ENCODE measurements at regions not wholly inside any gene's neighbourhood (a gene's known extent, or its start where the extent isn't known, plus 50 kb on each side); places are given as distances from the start of the nearest gene placed in this dataset.

DNA sequence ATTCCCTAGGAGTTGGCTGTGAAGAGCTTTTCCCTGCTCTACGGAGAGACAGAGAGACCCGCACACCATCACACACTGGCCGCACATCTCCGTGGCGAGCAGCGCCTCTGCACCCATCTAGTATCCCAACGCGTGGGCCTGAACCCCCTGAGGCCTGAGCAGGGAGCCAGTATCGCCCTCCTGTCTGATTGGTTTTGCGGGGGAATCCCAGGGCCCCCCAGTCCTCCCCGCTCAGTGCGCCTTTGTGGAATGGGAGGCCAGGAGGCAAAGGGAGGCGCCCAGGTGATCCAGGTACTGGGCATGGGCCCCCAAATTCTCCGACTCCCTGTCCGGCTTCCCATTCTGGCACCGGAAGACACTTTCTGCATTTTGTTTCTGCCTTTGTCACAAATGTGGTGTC, 344.3 kb downstream of the GLRX3 start:
- no peaks in the 10 kb centered on the region for H3K36me3 ChIP-seq (ENCODE audit: insufficient read depth)

DNA sequence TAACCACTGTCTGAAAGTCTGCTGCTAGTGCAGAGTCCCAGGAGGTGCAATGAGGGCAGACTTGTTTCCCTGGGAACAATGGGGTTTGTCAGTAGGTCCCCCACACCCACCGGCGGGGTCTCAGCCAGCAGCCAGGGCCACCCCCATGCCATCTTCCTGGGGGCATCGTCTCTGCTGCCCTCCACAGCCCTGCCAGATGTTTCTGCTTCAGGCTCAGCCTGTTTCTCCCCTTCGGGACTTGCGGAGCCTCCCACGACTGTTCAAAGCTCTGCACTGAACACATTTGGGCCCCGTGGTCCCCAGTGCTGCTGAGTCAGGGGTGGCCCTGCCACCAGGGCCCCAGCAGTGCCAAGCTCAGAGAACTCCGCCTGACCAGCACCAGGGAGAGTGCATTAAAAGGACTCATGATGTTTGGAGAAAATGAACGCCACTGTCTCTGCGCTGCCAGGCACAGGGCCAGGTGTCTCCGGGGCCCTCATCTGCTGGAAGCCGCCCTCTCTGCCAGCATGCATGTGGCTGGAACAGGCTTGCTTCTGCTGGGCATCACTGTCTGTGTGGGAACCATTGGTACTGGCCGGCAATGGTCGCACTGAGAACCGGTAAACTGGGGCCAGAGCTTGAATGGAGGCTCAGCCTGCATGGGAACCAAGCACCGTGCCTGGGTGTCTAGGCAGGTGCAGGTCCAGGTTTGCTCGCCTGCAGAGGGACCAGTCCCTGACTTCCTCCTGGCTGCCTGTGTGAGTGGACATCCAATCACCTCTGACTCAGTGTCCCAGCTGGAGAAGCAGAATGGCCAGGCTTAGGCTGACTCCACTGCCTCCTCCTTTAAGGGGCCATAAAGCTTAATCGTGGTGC, 345.1 kb downstream of the GLRX3 start:
- H3K27me3 ChIP-seq (ENCODE audit: insufficient read depth, low read depth), result no peaks in the 10 kb centered on the region; the same call in 1 of the 2 replicates
- no peaks in the 10 kb centered on the region for H3K4me1 ChIP-seq (ENCODE audit: low read depth, poor library complexity, severe bottlenecking)
- no peak overlapping the region for H3K4me2 ChIP-seq
- H4K20me1 ChIP-seq (ENCODE audit: insufficient read depth), result no peaks in the 10 kb centered on the region
- H3K4me3 ChIP-seq (IDR thresholded peaks at IDR 0.05; ENCODE audit: insufficient read depth, low read depth, low read length), result no peak overlapping the region
- no peaks in the 10 kb centered on the region for H3K36me3 ChIP-seq (ENCODE audit: insufficient read depth)
- no peak overlapping the region for H3K27ac ChIP-seq
- H2AFZ ChIP-seq (ENCODE audit: low read depth), result no peak overlapping the region
- no peaks in the 10 kb centered on the region for H3K79me2 ChIP-seq (ENCODE audit: insufficient read depth, low read depth)
- H3K9ac ChIP-seq, result no peak overlapping the region
- TF ChIP-seq, protein P1, sequence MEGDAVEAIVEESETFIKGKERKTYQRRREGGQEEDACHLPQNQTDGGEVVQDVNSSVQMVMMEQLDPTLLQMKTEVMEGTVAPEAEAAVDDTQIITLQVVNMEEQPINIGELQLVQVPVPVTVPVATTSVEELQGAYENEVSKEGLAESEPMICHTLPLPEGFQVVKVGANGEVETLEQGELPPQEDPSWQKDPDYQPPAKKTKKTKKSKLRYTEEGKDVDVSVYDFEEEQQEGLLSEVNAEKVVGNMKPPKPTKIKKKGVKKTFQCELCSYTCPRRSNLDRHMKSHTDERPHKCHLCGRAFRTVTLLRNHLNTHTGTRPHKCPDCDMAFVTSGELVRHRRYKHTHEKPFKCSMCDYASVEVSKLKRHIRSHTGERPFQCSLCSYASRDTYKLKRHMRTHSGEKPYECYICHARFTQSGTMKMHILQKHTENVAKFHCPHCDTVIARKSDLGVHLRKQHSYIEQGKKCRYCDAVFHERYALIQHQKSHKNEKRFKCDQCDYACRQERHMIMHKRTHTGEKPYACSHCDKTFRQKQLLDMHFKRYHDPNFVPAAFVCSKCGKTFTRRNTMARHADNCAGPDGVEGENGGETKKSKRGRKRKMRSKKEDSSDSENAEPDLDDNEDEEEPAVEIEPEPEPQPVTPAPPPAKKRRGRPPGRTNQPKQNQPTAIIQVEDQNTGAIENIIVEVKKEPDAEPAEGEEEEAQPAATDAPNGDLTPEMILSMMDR (conservative IDR thresholded peaks at IDR 0.05; ENCODE audit: low read depth, low read length), result no peak

More for the DNA sequence above, 344.3 kb downstream of the GLRX3 start:
- H3K79me2 ChIP-seq (ENCODE audit: insufficient read depth, low read depth), result no peaks in the 10 kb centered on the region
- H2AFZ ChIP-seq (ENCODE audit: low read depth), result no peak overlapping the region
- no peaks in the 10 kb centered on the region; the same call in 1 of the 2 replicates for H3K27me3 ChIP-seq (ENCODE audit: insufficient read depth, low read depth)
- TF ChIP-seq, protein P1 (conservative IDR thresholded peaks at IDR 0.05; ENCODE audit: low read depth, low read length), result no peak
- no peaks in the 10 kb centered on the region for H3K4me1 ChIP-seq (ENCODE audit: low read depth, poor library complexity, severe bottlenecking)
- H3K4me2 ChIP-seq, result no peak overlapping the region
- no peak overlapping the region for H3K4me3 ChIP-seq (IDR thresholded peaks at IDR 0.05; ENCODE audit: insufficient read depth, low read depth, low read length)
- no peak overlapping the region for H3K9ac ChIP-seq
- no peak overlapping the region for H3K27ac ChIP-seq
- H4K20me1 ChIP-seq (ENCODE audit: insufficient read depth), result no peaks in the 10 kb centered on the region

DNA sequence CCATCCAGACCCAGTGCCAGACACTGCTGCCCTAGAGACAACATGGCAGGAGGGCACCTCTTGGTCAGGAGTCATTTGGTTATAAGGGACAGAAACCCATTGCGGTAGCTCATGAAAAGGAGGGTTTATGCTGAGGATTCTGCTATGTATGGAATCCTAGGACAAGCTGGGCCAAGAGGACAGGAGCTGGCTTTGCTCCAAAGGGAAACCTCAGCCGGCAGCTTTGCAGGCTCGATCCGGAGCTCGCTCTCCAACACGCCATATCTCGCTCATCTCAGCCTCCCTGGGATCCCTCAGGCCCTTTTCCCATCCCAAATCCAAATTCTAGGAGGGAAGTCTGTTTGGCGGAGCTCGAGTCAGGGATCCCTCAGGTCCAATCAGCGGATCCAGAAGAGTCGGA, 345.7 kb downstream of the GLRX3 start:
- TF ChIP-seq, protein P1 (conservative IDR thresholded peaks at IDR 0.05; ENCODE audit: low read depth, low read length), result no peak
- Histone ChIP-seq H3K4me1 (ENCODE audit: low read depth, poor library complexity, severe bottlenecking) (no peaks in the 10 kb centered on the region), H3K4me2 (no peak overlapping the region), H4K20me1 (ENCODE audit: insufficient read depth) (no peaks in the 10 kb centered on the region), H2AFZ (ENCODE audit: low read depth) (no peak overlapping the region), H3K79me2 (ENCODE audit: insufficient read depth, low read depth) (no peaks in the 10 kb centered on the region), H3K27me3 (ENCODE audit: insufficient read depth, low read depth) (no peaks in the 10 kb centered on the region; the same call in 1 of the 2 replicates), H3K9ac (no peak overlapping the region), H3K27ac (no peak overlapping the region), H3K4me3 (IDR thresholded peaks at IDR 0.05; ENCODE audit: insufficient read depth, low read depth, low read length) (no peak overlapping the region), H3K36me3 (ENCODE audit: insufficient read depth) (no peaks in the 10 kb centered on the region)

DNA sequence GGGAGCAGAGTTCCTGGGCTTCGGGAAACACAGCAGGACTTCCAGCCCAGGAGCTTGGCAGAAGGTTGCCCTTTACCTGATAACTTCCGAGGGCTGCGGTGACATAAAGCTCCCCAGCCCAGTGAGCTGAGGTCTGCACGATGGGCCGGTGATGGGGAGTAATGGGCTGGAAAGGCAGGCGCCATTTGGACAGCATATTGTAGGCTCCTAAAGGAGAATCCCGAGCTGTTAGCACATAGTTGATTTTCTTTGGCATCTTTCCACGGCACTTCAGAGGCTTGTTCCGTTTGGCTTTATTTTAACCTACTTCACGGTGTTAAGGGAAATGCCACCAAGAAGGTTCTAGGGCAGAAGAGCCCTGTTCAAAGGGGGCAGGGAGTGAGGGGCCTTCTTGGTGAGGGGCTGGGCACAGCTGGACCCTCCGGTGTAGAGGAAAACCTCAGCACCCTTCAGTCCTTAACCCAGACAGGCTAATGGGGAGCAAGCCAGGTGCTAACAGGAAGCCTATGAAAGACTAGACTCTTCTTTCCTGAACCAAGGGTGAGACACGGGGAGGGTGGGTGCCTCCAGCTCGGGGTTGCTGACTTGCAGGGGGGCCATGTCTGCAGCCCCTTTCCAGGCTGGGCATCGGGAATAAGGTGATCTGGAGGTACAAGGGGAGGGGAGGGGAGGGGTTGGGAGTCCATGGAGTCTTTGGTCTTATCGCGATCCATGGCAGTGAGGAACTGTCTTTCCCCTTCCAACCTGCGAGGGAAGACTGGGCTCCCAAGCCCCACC, 347.7 kb downstream of the GLRX3 start:
- H2AFZ ChIP-seq (ENCODE audit: low read depth), result no peak overlapping the region
- H3K4me3 ChIP-seq (IDR thresholded peaks at IDR 0.05; ENCODE audit: insufficient read depth, low read depth, low read length), result no peak overlapping the region
- H3K4me1 ChIP-seq (ENCODE audit: low read depth, poor library complexity, severe bottlenecking), result no peaks in the 10 kb centered on the region
- TF ChIP-seq, protein P1 (conservative IDR thresholded peaks at IDR 0.05; ENCODE audit: low read depth, low read length), result no peak
- no peak overlapping the region for H3K27ac ChIP-seq
- no peaks in the 10 kb centered on the region for H4K20me1 ChIP-seq (ENCODE audit: insufficient read depth)
- H3K79me2 ChIP-seq (ENCODE audit: insufficient read depth, low read depth), result no peaks in the 10 kb centered on the region
- no peak overlapping the region for H3K4me2 ChIP-seq
- H3K27me3 ChIP-seq (ENCODE audit: insufficient read depth, low read depth), result no peaks in the 10 kb centered on the region; the same call in 1 of the 2 replicates
- H3K9ac ChIP-seq, result no peak overlapping the region
- no peaks in the 10 kb centered on the region for H3K36me3 ChIP-seq (ENCODE audit: insufficient read depth)

All from KMS-11 (cell line).